ENCODE measurements at regions not wholly inside any gene's neighbourhood (a gene's known extent, or its start where the extent isn't known, plus 50 kb on each side); places are given as distances from the start of the nearest gene placed in this dataset.

- no peak for DNase-seq (ENCODE audit: low spot score)
Observed at GRCh38 chr5:142378737-142379634, 54.2 kb upstream of the SPRY4 start.

GRCh38 chr5:142375944-142376411 lies 51.2 kb upstream of the SPRY4 start:
- no peak for DNase-seq (ENCODE audit: low spot score)
